ENCODE measurements at regions not wholly inside any gene's neighbourhood (a gene's known extent, or its start where the extent isn't known, plus 50 kb on each side); places are given as distances from the start of the nearest gene placed in this dataset.

GRCh38 chr4:85151786-85152185 lies 185.3 kb upstream of the WDFY3 start:
- Histone ChIP-seq H3K9ac (ENCODE audit: low read length) (no peak overlapping the region), H3K4me3 (ENCODE audit: low read length) (no peak overlapping the region), H2AFZ (ENCODE audit: low read length) (no peak overlapping the region), H3K36me3 (ENCODE audit: insufficient read depth, low read length) (no peaks in the 10 kb centered on the region), H3K79me2 (ENCODE audit: low read length) (no peaks in the 10 kb centered on the region), H3K9me2 (replicated peaks; ENCODE audit: insufficient read depth, low read length) (no peaks in the 10 kb centered on the region), H4K20me1 (ENCODE audit: insufficient read depth, low read depth, low read length) (no peaks in the 10 kb centered on the region), H3K27me3 (ENCODE audit: low read length) (no peaks in the 10 kb centered on the region), H3K4me1 (ENCODE audit: low read length) (no peaks in the 10 kb centered on the region), H3K4me2 (ENCODE audit: low read depth, low read length, poor library complexity, severe bottlenecking) (no peak overlapping the region), H3K9me3 (ENCODE audit: low read length) (no peaks in the 10 kb centered on the region), H3K27ac (ENCODE audit: low read length) (no peak overlapping the region)
- DNase-seq = no peak

- Histone ChIP-seq H3K9me3 (ENCODE audit: low read length) (no peaks in the 10 kb centered on the region), H3K27ac (ENCODE audit: low read length) (no peak overlapping the region), H3K79me2 (ENCODE audit: low read length) (no peaks in the 10 kb centered on the region), H4K20me1 (ENCODE audit: insufficient read depth, low read depth, low read length) (no peaks in the 10 kb centered on the region), H3K4me3 (ENCODE audit: low read length) (no peak overlapping the region), H3K9ac (ENCODE audit: low read length) (no peak overlapping the region), H3K4me1 (ENCODE audit: low read length) (no peaks in the 10 kb centered on the region), H3K36me3 (ENCODE audit: insufficient read depth, low read length) (no peaks in the 10 kb centered on the region), H2AFZ (ENCODE audit: low read length) (no peak overlapping the region), H3K4me2 (ENCODE audit: low read depth, low read length, poor library complexity, severe bottlenecking) (no peak overlapping the region), H3K27me3 (ENCODE audit: low read length) (no peaks in the 10 kb centered on the region), H3K9me2 (replicated peaks; ENCODE audit: insufficient read depth, low read length) (no peaks in the 10 kb centered on the region)
- DNase-seq = no peak
These were observed 186.0 kb upstream of the WDFY3 start for GRCh38 chr4:85152480-85152879.

GRCh38 chr4:85153221-85153620 lies 186.7 kb upstream of the WDFY3 start:
- H3K4me2 ChIP-seq (ENCODE audit: low read depth, low read length, poor library complexity, severe bottlenecking) = no peak overlapping the region
- no peaks in the 10 kb centered on the region for H3K27me3 ChIP-seq (ENCODE audit: low read length)
- no peaks in the 10 kb centered on the region for H3K79me2 ChIP-seq (ENCODE audit: low read length)
- H3K9me2 ChIP-seq (replicated peaks; ENCODE audit: insufficient read depth, low read length) = no peaks in the 10 kb centered on the region
- H4K20me1 ChIP-seq (ENCODE audit: insufficient read depth, low read depth, low read length) = no peaks in the 10 kb centered on the region
- no peaks in the 10 kb centered on the region for H3K4me1 ChIP-seq (ENCODE audit: low read length)
- no peaks in the 10 kb centered on the region for H3K36me3 ChIP-seq (ENCODE audit: insufficient read depth, low read length)
- no peak overlapping the region for H3K4me3 ChIP-seq (ENCODE audit: low read length)
- DNase-seq = no peak
- no peak overlapping the region for H3K9ac ChIP-seq (ENCODE audit: low read length)
- H2AFZ ChIP-seq (ENCODE audit: low read length) = no peak overlapping the region
- H3K9me3 ChIP-seq (ENCODE audit: low read length) = no peaks in the 10 kb centered on the region
- H3K27ac ChIP-seq (ENCODE audit: low read length) = no peak overlapping the region

- H3K27ac ChIP-seq (ENCODE audit: low read length) = no peak overlapping the region
- H3K4me3 ChIP-seq (ENCODE audit: low read length) = no peak overlapping the region
- H3K4me2 ChIP-seq (ENCODE audit: low read depth, low read length, poor library complexity, severe bottlenecking) = no peak overlapping the region
- no peak overlapping the region for H3K9ac ChIP-seq (ENCODE audit: low read length)
- no peaks in the 10 kb centered on the region for H3K9me2 ChIP-seq (replicated peaks; ENCODE audit: insufficient read depth, low read length)
- H4K20me1 ChIP-seq (ENCODE audit: insufficient read depth, low read depth, low read length) = no peaks in the 10 kb centered on the region
- H3K79me2 ChIP-seq (ENCODE audit: low read length) = no peaks in the 10 kb centered on the region
- H2AFZ ChIP-seq (ENCODE audit: low read length) = no peak overlapping the region
- H3K27me3 ChIP-seq (ENCODE audit: low read length) = no peaks in the 10 kb centered on the region
- no peaks in the 10 kb centered on the region for H3K9me3 ChIP-seq (ENCODE audit: low read length)
- DNase-seq = no peak
- no peaks in the 10 kb centered on the region for H3K4me1 ChIP-seq (ENCODE audit: low read length)
- H3K36me3 ChIP-seq (ENCODE audit: insufficient read depth, low read length) = no peaks in the 10 kb centered on the region
These were observed 188.1 kb upstream of the WDFY3 start for GRCh38 chr4:85154591-85154990.

GRCh38 chr4:85165808-85166207 lies 199.3 kb upstream of the WDFY3 start:
- no peaks in the 10 kb centered on the region for H3K9me3 ChIP-seq (ENCODE audit: low read length)
- H3K9ac ChIP-seq (ENCODE audit: low read length) = no peak overlapping the region
- no peak overlapping the region for H3K4me2 ChIP-seq (ENCODE audit: low read depth, low read length, poor library complexity, severe bottlenecking)
- H3K27ac ChIP-seq (ENCODE audit: low read length) = no peak overlapping the region
- no peaks in the 10 kb centered on the region for H3K9me2 ChIP-seq (replicated peaks; ENCODE audit: insufficient read depth, low read length)
- H3K4me3 ChIP-seq (ENCODE audit: low read length) = no peak overlapping the region
- no peaks in the 10 kb centered on the region for H4K20me1 ChIP-seq (ENCODE audit: insufficient read depth, low read depth, low read length)
- H3K36me3 ChIP-seq (ENCODE audit: insufficient read depth, low read length) = no peaks in the 10 kb centered on the region
- H3K27me3 ChIP-seq (ENCODE audit: low read length) = no peaks in the 10 kb centered on the region
- H2AFZ ChIP-seq (ENCODE audit: low read length) = no peak overlapping the region
- no peaks in the 10 kb centered on the region for H3K4me1 ChIP-seq (ENCODE audit: low read length)
- H3K79me2 ChIP-seq (ENCODE audit: low read length) = no peaks in the 10 kb centered on the region
- no peak for DNase-seq

- Histone ChIP-seq H4K20me1 (ENCODE audit: insufficient read depth, low read depth, low read length) (no peaks in the 10 kb centered on the region), H3K4me3 (ENCODE audit: low read length) (no peak overlapping the region), H3K4me2 (ENCODE audit: low read depth, low read length, poor library complexity, severe bottlenecking) (no peak overlapping the region), H3K27ac (ENCODE audit: low read length) (no peak overlapping the region), H3K27me3 (ENCODE audit: low read length) (no peaks in the 10 kb centered on the region), H3K79me2 (ENCODE audit: low read length) (no peaks in the 10 kb centered on the region), H3K9me3 (ENCODE audit: low read length) (no peaks in the 10 kb centered on the region), H3K9ac (ENCODE audit: low read length) (no peak overlapping the region), H2AFZ (ENCODE audit: low read length) (no peak overlapping the region), H3K9me2 (replicated peaks; ENCODE audit: insufficient read depth, low read length) (no peaks in the 10 kb centered on the region), H3K4me1 (ENCODE audit: low read length) (no peaks in the 10 kb centered on the region), H3K36me3 (ENCODE audit: insufficient read depth, low read length) (no peaks in the 10 kb centered on the region)
- DNase-seq = no peak
These were observed 199.8 kb upstream of the WDFY3 start for GRCh38 chr4:85166318-85166717.

- Histone ChIP-seq H3K27ac (ENCODE audit: low read length) (no peak overlapping the region), H3K4me2 (ENCODE audit: low read depth, low read length, poor library complexity, severe bottlenecking) (no peak overlapping the region), H3K4me3 (ENCODE audit: low read length) (no peak overlapping the region), H2AFZ (ENCODE audit: low read length) (no peak overlapping the region), H3K27me3 (ENCODE audit: low read length) (no peaks in the 10 kb centered on the region), H3K79me2 (ENCODE audit: low read length) (no peaks in the 10 kb centered on the region), H3K4me1 (ENCODE audit: low read length) (no peaks in the 10 kb centered on the region), H3K9me3 (ENCODE audit: low read length) (no peaks in the 10 kb centered on the region), H3K9ac (ENCODE audit: low read length) (no peak overlapping the region), H3K9me2 (replicated peaks; ENCODE audit: insufficient read depth, low read length) (no peaks in the 10 kb centered on the region), H3K36me3 (ENCODE audit: insufficient read depth, low read length) (no peaks in the 10 kb centered on the region), H4K20me1 (ENCODE audit: insufficient read depth, low read depth, low read length) (no peaks in the 10 kb centered on the region)
- DNase-seq = no peak
These were observed 201.8 kb upstream of the WDFY3 start for GRCh38 chr4:85168234-85168834.

GRCh38 chr4:85170241-85170640 lies 203.8 kb upstream of the WDFY3 start:
- Histone ChIP-seq H3K9me3 (ENCODE audit: low read length) (no peaks in the 10 kb centered on the region), H4K20me1 (ENCODE audit: insufficient read depth, low read depth, low read length) (no peaks in the 10 kb centered on the region), H3K4me1 (ENCODE audit: low read length) (no peaks in the 10 kb centered on the region), H3K79me2 (ENCODE audit: low read length) (no peaks in the 10 kb centered on the region), H3K4me2 (ENCODE audit: low read depth, low read length, poor library complexity, severe bottlenecking) (no peak overlapping the region), H3K27me3 (ENCODE audit: low read length) (no peaks in the 10 kb centered on the region), H3K27ac (ENCODE audit: low read length) (no peak overlapping the region), H2AFZ (ENCODE audit: low read length) (no peak overlapping the region), H3K36me3 (ENCODE audit: insufficient read depth, low read length) (no peaks in the 10 kb centered on the region), H3K9ac (ENCODE audit: low read length) (no peak overlapping the region), H3K9me2 (replicated peaks; ENCODE audit: insufficient read depth, low read length) (no peaks in the 10 kb centered on the region), H3K4me3 (ENCODE audit: low read length) (no peak overlapping the region)
- no peak for DNase-seq

GRCh38 chr4:85175190-85175589 lies 208.7 kb upstream of the WDFY3 start:
- no peak overlapping the region for H2AFZ ChIP-seq (ENCODE audit: low read length)
- H3K27ac ChIP-seq (ENCODE audit: low read length) = no peak overlapping the region
- no peaks in the 10 kb centered on the region for H3K36me3 ChIP-seq (ENCODE audit: insufficient read depth, low read length)
- H3K9me2 ChIP-seq (replicated peaks; ENCODE audit: insufficient read depth, low read length) = no peaks in the 10 kb centered on the region
- no peaks in the 10 kb centered on the region for H4K20me1 ChIP-seq (ENCODE audit: insufficient read depth, low read depth, low read length)
- DNase-seq = no peak
- H3K27me3 ChIP-seq (ENCODE audit: low read length) = no peaks in the 10 kb centered on the region
- H3K4me2 ChIP-seq (ENCODE audit: low read depth, low read length, poor library complexity, severe bottlenecking) = no peak overlapping the region
- H3K79me2 ChIP-seq (ENCODE audit: low read length) = no peaks in the 10 kb centered on the region
- H3K4me3 ChIP-seq (ENCODE audit: low read length) = no peak overlapping the region
- no peaks in the 10 kb centered on the region for H3K4me1 ChIP-seq (ENCODE audit: low read length)
- H3K9me3 ChIP-seq (ENCODE audit: low read length) = no peaks in the 10 kb centered on the region
- H3K9ac ChIP-seq (ENCODE audit: low read length) = no peak overlapping the region

All from Karpas-422 (cell line).